ENCODE measurements at regions not wholly inside any gene's neighbourhood (a gene's known extent, or its start where the extent isn't known, plus 50 kb on each side); places are given as distances from the start of the nearest gene placed in this dataset.

DNA sequence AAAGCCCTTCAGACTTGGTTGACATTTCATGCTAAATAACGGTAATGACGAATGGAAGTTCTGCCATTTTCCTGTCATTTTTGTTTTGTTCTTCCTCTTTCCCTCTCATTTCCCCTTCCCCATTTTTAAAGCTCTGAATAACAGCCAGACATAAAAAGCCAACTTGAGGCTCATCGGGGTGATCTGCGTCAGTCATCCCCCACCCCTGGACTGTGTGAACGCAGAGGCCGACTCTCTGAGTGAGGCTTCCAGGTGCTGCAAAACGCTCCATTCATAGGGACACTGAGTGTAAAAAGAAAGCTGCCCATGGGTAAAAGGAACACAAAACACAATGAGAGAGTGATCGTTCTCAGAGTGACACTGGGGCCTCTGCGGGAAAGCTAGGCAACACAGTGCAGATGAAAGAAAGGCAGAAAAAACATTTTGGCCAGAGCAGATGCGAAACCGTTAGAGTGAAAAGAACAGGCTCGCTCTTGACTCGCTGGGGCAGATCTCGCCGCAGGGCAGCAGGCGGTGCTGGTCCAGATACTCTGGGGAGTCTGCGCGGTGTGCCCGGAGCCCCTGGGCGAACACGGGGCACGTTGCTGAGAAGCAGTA is 684.8 kb downstream of the QKI start:
- no peaks in the 10 kb centered on the region for H3K36me3 ChIP-seq (ENCODE audit: control insufficient read depth in 2 of 2, extremely low read depth in 1 of 2, insufficient read depth in 2 of 2, low read length in 2 of 2)
- H3K9me1 ChIP-seq (ENCODE audit: control insufficient read depth, extremely low read depth, insufficient read depth, low read length): no peaks in the 10 kb centered on the region
- no peak overlapping the region for H3K4me3 ChIP-seq (ENCODE audit: control insufficient read depth in 2 of 3, extremely low read depth in 1 of 3, insufficient read depth in 2 of 3, low read depth in 1 of 3, low read length in 3 of 3)
- DNase-seq (ENCODE audit: low read depth, low spot score) (no peak), FAIRE-seq (no peak)
- H4K20me1 ChIP-seq (ENCODE audit: control insufficient read depth, extremely low read depth, insufficient read depth, low read length): no peaks in the 10 kb centered on the region
- no peaks in the 10 kb centered on the region for H3K4me1 ChIP-seq (ENCODE audit: control insufficient read depth, extremely low read depth, insufficient read depth, low read length)
- TF ChIP-seq, protein P1, sequence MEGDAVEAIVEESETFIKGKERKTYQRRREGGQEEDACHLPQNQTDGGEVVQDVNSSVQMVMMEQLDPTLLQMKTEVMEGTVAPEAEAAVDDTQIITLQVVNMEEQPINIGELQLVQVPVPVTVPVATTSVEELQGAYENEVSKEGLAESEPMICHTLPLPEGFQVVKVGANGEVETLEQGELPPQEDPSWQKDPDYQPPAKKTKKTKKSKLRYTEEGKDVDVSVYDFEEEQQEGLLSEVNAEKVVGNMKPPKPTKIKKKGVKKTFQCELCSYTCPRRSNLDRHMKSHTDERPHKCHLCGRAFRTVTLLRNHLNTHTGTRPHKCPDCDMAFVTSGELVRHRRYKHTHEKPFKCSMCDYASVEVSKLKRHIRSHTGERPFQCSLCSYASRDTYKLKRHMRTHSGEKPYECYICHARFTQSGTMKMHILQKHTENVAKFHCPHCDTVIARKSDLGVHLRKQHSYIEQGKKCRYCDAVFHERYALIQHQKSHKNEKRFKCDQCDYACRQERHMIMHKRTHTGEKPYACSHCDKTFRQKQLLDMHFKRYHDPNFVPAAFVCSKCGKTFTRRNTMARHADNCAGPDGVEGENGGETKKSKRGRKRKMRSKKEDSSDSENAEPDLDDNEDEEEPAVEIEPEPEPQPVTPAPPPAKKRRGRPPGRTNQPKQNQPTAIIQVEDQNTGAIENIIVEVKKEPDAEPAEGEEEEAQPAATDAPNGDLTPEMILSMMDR (optimal IDR thresholded peaks at IDR 0.05 in 1 of 3, IDR thresholded peaks at IDR 0.05 in 1 of 3, conservative IDR thresholded peaks at IDR 0.05 in 1 of 3; ENCODE audit: extremely low read depth in 1 of 3, insufficient read depth in 2 of 3, low read length in 3 of 3): no peak
- TF ChIP-seq EZH2 (IDR thresholded peaks at IDR 0.05; ENCODE audit: low read length): no peak
- no peak overlapping the region for H3K4me2 ChIP-seq (ENCODE audit: control insufficient read depth, extremely low read depth, insufficient read depth, low read depth, low read length)
- no peak overlapping the region for H3K9ac ChIP-seq (ENCODE audit: control insufficient read depth, extremely low read depth, insufficient read depth, low read length)
- H2AFZ ChIP-seq (ENCODE audit: control insufficient read depth, low read length): no peak overlapping the region
- H3K27ac ChIP-seq (ENCODE audit: control insufficient read depth, insufficient read depth, low read length): no peak overlapping the region
- H3K79me2 ChIP-seq (ENCODE audit: control insufficient read depth, insufficient read depth, low read length): no peaks in the 10 kb centered on the region
- dilution Hi-C loops (cut with MboI; ENCODE audit: extremely low pct_ligation_motif_present, low sequenced_read_pairs): no loop called here
- H3K9me3 ChIP-seq (ENCODE audit: control insufficient read depth, low read depth, low read length): no peaks in the 10 kb centered on the region
- no peaks in the 10 kb centered on the region for H3K27me3 ChIP-seq (ENCODE audit: control insufficient read depth, extremely low read depth, insufficient read depth, low read length)

DNA sequence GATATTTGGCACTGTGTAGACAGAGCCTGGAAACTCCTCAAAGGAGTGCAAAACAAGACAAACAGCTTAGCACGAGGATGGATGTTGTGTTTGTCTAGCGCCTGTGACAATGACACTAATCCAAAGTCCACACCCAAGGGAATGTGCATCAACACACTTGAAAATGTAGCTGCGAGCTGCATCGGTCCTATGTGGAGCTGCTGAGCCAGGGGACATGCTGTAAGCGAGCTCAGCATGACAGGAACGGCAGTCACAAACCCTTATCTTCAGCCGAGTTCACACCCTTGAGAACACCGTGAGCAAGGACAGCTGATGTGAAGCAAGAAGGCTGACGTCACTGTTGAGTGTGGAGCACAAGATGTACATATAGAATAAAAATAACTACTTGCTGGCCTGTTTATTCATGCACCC is 684.3 kb downstream of the QKI start:
- Histone ChIP-seq H3K4me3 (ENCODE audit: control insufficient read depth in 2 of 3, extremely low read depth in 1 of 3, insufficient read depth in 2 of 3, low read depth in 1 of 3, low read length in 3 of 3) (no peak overlapping the region), H3K36me3 (ENCODE audit: control insufficient read depth in 2 of 2, extremely low read depth in 1 of 2, insufficient read depth in 2 of 2, low read length in 2 of 2) (no peaks in the 10 kb centered on the region), H2AFZ (ENCODE audit: control insufficient read depth, low read length) (no peak overlapping the region), H3K27me3 (ENCODE audit: control insufficient read depth, extremely low read depth, insufficient read depth, low read length) (no peaks in the 10 kb centered on the region), H3K9me3 (ENCODE audit: control insufficient read depth, low read depth, low read length) (no peaks in the 10 kb centered on the region), H3K9ac (ENCODE audit: control insufficient read depth, extremely low read depth, insufficient read depth, low read length) (no peak overlapping the region), H3K79me2 (ENCODE audit: control insufficient read depth, insufficient read depth, low read length) (no peaks in the 10 kb centered on the region), H4K20me1 (ENCODE audit: control insufficient read depth, extremely low read depth, insufficient read depth, low read length) (no peaks in the 10 kb centered on the region), H3K4me1 (ENCODE audit: control insufficient read depth, extremely low read depth, insufficient read depth, low read length) (no peaks in the 10 kb centered on the region), H3K4me2 (ENCODE audit: control insufficient read depth, extremely low read depth, insufficient read depth, low read depth, low read length) (no peak overlapping the region), H3K9me1 (ENCODE audit: control insufficient read depth, extremely low read depth, insufficient read depth, low read length) (no peaks in the 10 kb centered on the region), H3K27ac (ENCODE audit: control insufficient read depth, insufficient read depth, low read length) (no peak overlapping the region)
- no peak for FAIRE-seq
- TF ChIP-seq, protein P1 (optimal IDR thresholded peaks at IDR 0.05 in 1 of 3, IDR thresholded peaks at IDR 0.05 in 1 of 3, conservative IDR thresholded peaks at IDR 0.05 in 1 of 3; ENCODE audit: extremely low read depth in 1 of 3, insufficient read depth in 2 of 3, low read length in 3 of 3): no peak
- TF ChIP-seq EZH2 (IDR thresholded peaks at IDR 0.05; ENCODE audit: low read length): no peak
- dilution Hi-C loops (cut with MboI; ENCODE audit: extremely low pct_ligation_motif_present, low sequenced_read_pairs): no loop called here
- no peak for DNase-seq (ENCODE audit: low read depth, low spot score)

Data from keratinocyte (primary cell).